ENCODE measurements at regions not wholly inside any gene's neighbourhood (a gene's known extent, or its start where the extent isn't known, plus 50 kb on each side); places are given as distances from the start of the nearest gene placed in this dataset.

GRCh38 chr11:97158243-97158642 lies 768.4 kb downstream of the JRKL start:
- intact Hi-C loops (cut with micrococcal nuclease) = no loop called here
- H3K9me1 ChIP-seq (ENCODE audit: insufficient read depth, low read length) = no peaks in the 10 kb centered on the region
- POLR2A ChIA-PET (ENCODE audit: unreplicated experiment) = no interaction called here
- ATAC-seq (ENCODE audit: low read depth) (no peak), DNase-seq (no peak)
- H2BK15ac ChIP-seq (ENCODE audit: low read depth, low read length) = no peak overlapping the region
- H3K9ac ChIP-seq (ENCODE audit: low read depth, low read length) = no peak overlapping the region
- no peak overlapping the region for H2BK20ac ChIP-seq (ENCODE audit: low read depth, low read length)
- no peak overlapping the region for H2AFZ ChIP-seq (replicated peaks; ENCODE audit: low read length, poor library complexity)
- H3K4me3 ChIP-seq (ENCODE audit: insufficient read depth, low read depth, low read length) = no peak overlapping the region
- no peak overlapping the region for H2AK9ac ChIP-seq (replicated peaks; ENCODE audit: low read depth, low read length, poor library complexity)
- no TSS peak for BruUV-seq (replicated peaks)
- H4K5ac ChIP-seq (ENCODE audit: low read depth, low read length) = no peak overlapping the region
- no peak overlapping the region for H2AK5ac ChIP-seq (ENCODE audit: low read depth, low read length)
- no peak overlapping the region for H4K91ac ChIP-seq (ENCODE audit: insufficient read depth, low read depth, low read length)
- H3K4me1 ChIP-seq (ENCODE audit: control insufficient read depth, insufficient read depth, low read length) = no peaks in the 10 kb centered on the region
- TF ChIP-seq SMC3 (IDR thresholded peaks at IDR 0.05; ENCODE audit: low read depth, low read length) (no peak), NFE2L2 (IDR thresholded peaks at IDR 0.05; ENCODE audit: low read depth, low read length) (no peak), BHLHE40 (IDR thresholded peaks at IDR 0.05; ENCODE audit: low read depth, low read length) (no peak), RCOR1 (IDR thresholded peaks at IDR 0.05; ENCODE audit: insufficient replicate concordance, low read length) (no peak), CHD1 (IDR thresholded peaks at IDR 0.05; ENCODE audit: low read depth, low read length) (no peak), MAFK (IDR thresholded peaks at IDR 0.05; ENCODE audit: low read depth, low read length) (no peak), MXI1 (IDR thresholded peaks at IDR 0.05; ENCODE audit: borderline replicate concordance, low read depth, low read length) (no peak), RAD21 (IDR thresholded peaks at IDR 0.05; ENCODE audit: low read length) (no peak), MAZ (IDR thresholded peaks at IDR 0.05; ENCODE audit: borderline replicate concordance, low read depth, low read length) (no peak), RFX5 (IDR thresholded peaks at IDR 0.05; ENCODE audit: low read depth, low read length) (no peak), FOS (IDR thresholded peaks at IDR 0.05; ENCODE audit: low read depth, low read length) (no peak), POLR2A (IDR thresholded peaks at IDR 0.05; ENCODE audit: low read depth, low read length) (no peak), CEBPB (IDR thresholded peaks at IDR 0.05; ENCODE audit: low read depth, low read length) (no peak), USF2 (IDR thresholded peaks at IDR 0.05; ENCODE audit: low read depth, low read length) (no peak)
- TF ChIP-seq, protein P1, sequence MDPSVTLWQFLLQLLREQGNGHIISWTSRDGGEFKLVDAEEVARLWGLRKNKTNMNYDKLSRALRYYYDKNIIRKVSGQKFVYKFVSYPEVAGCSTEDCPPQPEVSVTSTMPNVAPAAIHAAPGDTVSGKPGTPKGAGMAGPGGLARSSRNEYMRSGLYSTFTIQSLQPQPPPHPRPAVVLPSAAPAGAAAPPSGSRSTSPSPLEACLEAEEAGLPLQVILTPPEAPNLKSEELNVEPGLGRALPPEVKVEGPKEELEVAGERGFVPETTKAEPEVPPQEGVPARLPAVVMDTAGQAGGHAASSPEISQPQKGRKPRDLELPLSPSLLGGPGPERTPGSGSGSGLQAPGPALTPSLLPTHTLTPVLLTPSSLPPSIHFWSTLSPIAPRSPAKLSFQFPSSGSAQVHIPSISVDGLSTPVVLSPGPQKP (IDR thresholded peaks at IDR 0.05; ENCODE audit: borderline replicate concordance, low read depth, low read length) = no peak
- TF ChIP-seq, protein P2, sequence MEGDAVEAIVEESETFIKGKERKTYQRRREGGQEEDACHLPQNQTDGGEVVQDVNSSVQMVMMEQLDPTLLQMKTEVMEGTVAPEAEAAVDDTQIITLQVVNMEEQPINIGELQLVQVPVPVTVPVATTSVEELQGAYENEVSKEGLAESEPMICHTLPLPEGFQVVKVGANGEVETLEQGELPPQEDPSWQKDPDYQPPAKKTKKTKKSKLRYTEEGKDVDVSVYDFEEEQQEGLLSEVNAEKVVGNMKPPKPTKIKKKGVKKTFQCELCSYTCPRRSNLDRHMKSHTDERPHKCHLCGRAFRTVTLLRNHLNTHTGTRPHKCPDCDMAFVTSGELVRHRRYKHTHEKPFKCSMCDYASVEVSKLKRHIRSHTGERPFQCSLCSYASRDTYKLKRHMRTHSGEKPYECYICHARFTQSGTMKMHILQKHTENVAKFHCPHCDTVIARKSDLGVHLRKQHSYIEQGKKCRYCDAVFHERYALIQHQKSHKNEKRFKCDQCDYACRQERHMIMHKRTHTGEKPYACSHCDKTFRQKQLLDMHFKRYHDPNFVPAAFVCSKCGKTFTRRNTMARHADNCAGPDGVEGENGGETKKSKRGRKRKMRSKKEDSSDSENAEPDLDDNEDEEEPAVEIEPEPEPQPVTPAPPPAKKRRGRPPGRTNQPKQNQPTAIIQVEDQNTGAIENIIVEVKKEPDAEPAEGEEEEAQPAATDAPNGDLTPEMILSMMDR (conservative IDR thresholded peaks at IDR 0.05; ENCODE audit: low read depth, low read length) = no peak
- dilution Hi-C loops (cut with HindIII; ENCODE audit: low sequenced_read_pairs, unreplicated experiment) = no loop called here
- H4K20me1 ChIP-seq (ENCODE audit: insufficient read depth, low read length) = no peaks in the 10 kb centered on the region
- H3K4ac ChIP-seq (ENCODE audit: low read depth, low read length) = no peak overlapping the region
- H3K23ac ChIP-seq (ENCODE audit: low read depth, low read length) = no peak overlapping the region
- H3K4me2 ChIP-seq (ENCODE audit: low read depth, low read length) = no peak overlapping the region
- no peak overlapping the region for H3K27ac ChIP-seq (ENCODE audit: insufficient read depth, low read length)
- no peak overlapping the region for H2BK5ac ChIP-seq (ENCODE audit: low read depth, low read length, poor library complexity, severe bottlenecking)
- no peak overlapping the region for H3K18ac ChIP-seq (ENCODE audit: low read depth, low read length)
- no peak overlapping the region for H3K14ac ChIP-seq (replicated peaks; ENCODE audit: low read depth, low read length)
- no peak overlapping the region for H3K56ac ChIP-seq (ENCODE audit: extremely low read depth, insufficient read depth, low read length)
- H3K27me3 ChIP-seq (ENCODE audit: control insufficient read depth, insufficient read depth, low read length) = no peaks in the 10 kb centered on the region
- H2BK120ac ChIP-seq (ENCODE audit: low read depth, low read length) = no peak overlapping the region
- H3K9me3 ChIP-seq (ENCODE audit: control insufficient read depth, insufficient read depth, low read length) = peaks cover 2% of the 10 kb centered on the region; the same call in 1 of the 2 replicates
- no peaks in the 10 kb centered on the region for H3K79me1 ChIP-seq (ENCODE audit: low read depth in 1 of 2, low read length in 2 of 2)
- WGBS, 2 experiments (ENCODE audit: extremely low coverage in 2 of 2, insufficient read length in 1 of 2) = no CpG with 5 or more reads among the region's 5 CpGs
- no peak overlapping the region for H4K8ac ChIP-seq (ENCODE audit: low read depth in 2 of 2, low read length in 2 of 2)
- CTCF ChIA-PET = no interaction called here
- no peaks in the 10 kb centered on the region for H3K36me3 ChIP-seq (ENCODE audit: control insufficient read depth, insufficient read depth, low read length)
- in situ Hi-C loops (cut with MboI; ENCODE audit: low sequenced_read_pairs) = no loop called here

Data from IMR-90 (cell line).